ENCODE measurements at regions not wholly inside any gene's neighbourhood (a gene's known extent, or its start where the extent isn't known, plus 50 kb on each side); places are given as distances from the start of the nearest gene placed in this dataset.

DNA sequence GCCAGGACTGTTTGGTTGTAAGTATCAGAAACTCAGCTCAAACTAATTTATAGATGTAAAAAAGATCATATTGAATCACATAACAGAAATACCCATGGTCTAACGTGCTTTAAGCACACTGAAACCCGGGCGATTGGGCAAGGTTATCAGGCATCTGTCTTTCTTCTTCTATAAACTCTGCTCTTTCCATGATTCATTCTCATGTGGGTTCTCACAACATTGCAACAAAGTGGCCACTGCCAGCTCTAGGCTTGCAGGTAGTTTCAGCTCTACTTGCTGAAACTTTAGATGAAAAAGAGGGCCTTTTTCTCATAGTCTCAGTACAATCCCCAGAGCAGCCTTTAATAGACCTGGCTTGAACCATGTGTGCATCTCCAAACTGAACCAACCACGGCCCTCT lies 456.1 kb downstream of the MFSD1 start:
- TF ChIP-seq CTCF (IDR thresholded peaks at IDR 0.05; ENCODE audit: low read depth, low read length, poor library complexity, severe bottlenecking) (no peak), EZH2phosphoT487 (IDR thresholded peaks at IDR 0.05; ENCODE audit: borderline replicate concordance, low read length) (no peak)

Data from DOHH2 (cell line).